Sigmoid colon (tissue), 6 donors: ENCODE measurements at regions not wholly inside any gene's neighbourhood (a gene's known extent, or its start where the extent isn't known, plus 50 kb on each side); places are given as distances from the start of the nearest gene placed in this dataset.
"Not testable (repeated sequence)": the region's sequence is repeated elsewhere in the genome, so short reads cannot be mapped to it uniquely, and the experiment has no call there.

Experiments used
- DNase-seq: peaks from one replicate; pipeline ENCODE4 v3.0.0-alpha.2; 2019
- H3K27ac ChIP-seq, 4 donors: fragments of 200-600 bp; sonication (generic); one replicate each; pipeline ENCODE4 v1.5.1; 2016 to 2019; ENCODE audit warnings: mild to moderate bottlenecking in 1 of 4
- H3K27me3 ChIP-seq, 3 donors: fragments of 200-600 bp; sonication (generic); one replicate each; pipeline ENCODE4 v1.5.1; 2019; ENCODE audit warnings: mild to moderate bottlenecking in 1 of 3
- H3K36me3 ChIP-seq, 4 donors: fragments of 200-600 bp; sonication (generic); one replicate each; pipeline ENCODE4 v1.5.1; 2016 to 2019
- H3K4me1 ChIP-seq, 4 donors: fragments of 200-600 bp; sonication (generic); one replicate each; pipeline ENCODE4 v1.5.1; 2017 to 2019
- H3K4me3 ChIP-seq, 4 donors: fragments of 200-600 bp; sonication (generic); one replicate each; pipeline ENCODE4 v1.5.1; 2017 to 2019; ENCODE audit warnings: mild to moderate bottlenecking in 2 of 4, moderate library complexity in 1 of 4
- H3K9me3 ChIP-seq, 4 donors: fragments of 200-600 bp in 3 of 4; sonication (generic) in 3 of 4; one replicate each; pipeline versions ENCODE4 v1.5.1 to v1.6.1; 2013 to 2019
- EP300 ChIP-seq, 4 donors: sonication (generic); formaldehyde crosslinking; IDR thresholded peaks; one replicate each; pipeline ENCODE4 v1.6.1; 2017; ENCODE audit warnings: antibody characterized with exemption in 4 of 4
- POLR2A ChIP-seq, 2 donors: fragments of 450-650 bp; IDR thresholded peaks; one replicate each; pipeline ENCODE4 v1.6.1; 2016; ENCODE audit warnings: antibody characterized with exemption in 2 of 2, mild to moderate bottlenecking in 2 of 2, moderate library complexity in 2 of 2
- POLR2AphosphoS5 ChIP-seq, 4 donors: sonication (generic); formaldehyde crosslinking; IDR thresholded peaks; one replicate each; pipeline ENCODE4 v1.6.1; 2017; ENCODE audit warnings: antibody characterized with exemption in 4 of 4
- WGBS, 2 donors: extraction: QIAGEN DNeasy Blood & Tissue Kit; methylation state at CpG; one replicate each; pipeline ENCODE4 v1.1.7; 2013; 5-methylcytosine and 5-hydroxymethylcytosine counted together
- intact Hi-C: fragments of 100-400 bp; cut with DNase I; formaldehyde crosslinking; loops from one replicate; pipeline ENCODE4 v1.15.1; 2023
- TF ChIP-seq, protein P1 (sequence below), 4 experiments: fragments of 450-650 bp in 3 of 4; fragments of 200-600 bp in 1 of 4; IDR thresholded peaks; one replicate each; pipeline ENCODE4 v1.5.1; 2016 to 2019; ENCODE audit warnings: antibody characterized with exemption in 4 of 4, mild to moderate bottlenecking in 3 of 4, moderate library complexity in 2 of 4
- donor health status: healthy with polysubstance abuse.
- donor health status: healthy.

DNA sequence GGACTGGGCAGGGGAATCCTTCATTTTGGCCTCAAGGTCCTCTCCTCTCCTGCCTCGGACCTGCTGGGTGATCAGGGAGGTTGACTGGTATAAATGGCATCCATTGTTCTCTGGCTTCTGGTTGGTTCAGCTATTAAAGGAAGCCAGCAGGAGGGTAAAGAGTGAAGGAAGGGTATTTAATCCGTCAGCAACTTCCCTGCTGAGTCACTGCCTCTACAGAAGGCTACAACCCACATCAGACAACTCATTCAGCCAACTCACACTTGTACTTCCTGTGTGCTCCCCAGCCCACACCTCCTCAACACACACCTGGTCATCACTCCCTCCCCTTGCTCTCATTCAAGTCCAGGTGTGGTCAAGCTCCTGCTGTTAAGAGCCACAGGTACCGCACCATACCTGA is 68.3 kb upstream of the MRPS9 start:
- intact Hi-C loops: no loop called here
- TF ChIP-seq POLR2AphosphoS5 (IDR thresholded peaks at IDR 0.05): no peak
- no peak for TF ChIP-seq EP300 (IDR thresholded peaks at IDR 0.05)
- no peak for TF ChIP-seq POLR2A (IDR thresholded peaks at IDR 0.05)
- TF ChIP-seq, protein P1, sequence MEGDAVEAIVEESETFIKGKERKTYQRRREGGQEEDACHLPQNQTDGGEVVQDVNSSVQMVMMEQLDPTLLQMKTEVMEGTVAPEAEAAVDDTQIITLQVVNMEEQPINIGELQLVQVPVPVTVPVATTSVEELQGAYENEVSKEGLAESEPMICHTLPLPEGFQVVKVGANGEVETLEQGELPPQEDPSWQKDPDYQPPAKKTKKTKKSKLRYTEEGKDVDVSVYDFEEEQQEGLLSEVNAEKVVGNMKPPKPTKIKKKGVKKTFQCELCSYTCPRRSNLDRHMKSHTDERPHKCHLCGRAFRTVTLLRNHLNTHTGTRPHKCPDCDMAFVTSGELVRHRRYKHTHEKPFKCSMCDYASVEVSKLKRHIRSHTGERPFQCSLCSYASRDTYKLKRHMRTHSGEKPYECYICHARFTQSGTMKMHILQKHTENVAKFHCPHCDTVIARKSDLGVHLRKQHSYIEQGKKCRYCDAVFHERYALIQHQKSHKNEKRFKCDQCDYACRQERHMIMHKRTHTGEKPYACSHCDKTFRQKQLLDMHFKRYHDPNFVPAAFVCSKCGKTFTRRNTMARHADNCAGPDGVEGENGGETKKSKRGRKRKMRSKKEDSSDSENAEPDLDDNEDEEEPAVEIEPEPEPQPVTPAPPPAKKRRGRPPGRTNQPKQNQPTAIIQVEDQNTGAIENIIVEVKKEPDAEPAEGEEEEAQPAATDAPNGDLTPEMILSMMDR (IDR thresholded peaks at IDR 0.05): no peak
- H3K36me3 ChIP-seq: no peaks in the 10 kb centered on the region
- H3K9me3 ChIP-seq: peaks cover 0 to 3% (median 1%) of the 10 kb centered on the region in 4 donors
- 42 to 61% methylated on average over 3 of the region's 3 CpGs for WGBS, 2 donors
- no peaks in the 10 kb centered on the region for H3K4me1 ChIP-seq
- H3K4me3 ChIP-seq: no peak overlapping the region
- H3K27ac ChIP-seq: no peak overlapping the region
- H3K27me3 ChIP-seq: no peaks in the 10 kb centered on the region
- DNase-seq: no peak

DNA sequence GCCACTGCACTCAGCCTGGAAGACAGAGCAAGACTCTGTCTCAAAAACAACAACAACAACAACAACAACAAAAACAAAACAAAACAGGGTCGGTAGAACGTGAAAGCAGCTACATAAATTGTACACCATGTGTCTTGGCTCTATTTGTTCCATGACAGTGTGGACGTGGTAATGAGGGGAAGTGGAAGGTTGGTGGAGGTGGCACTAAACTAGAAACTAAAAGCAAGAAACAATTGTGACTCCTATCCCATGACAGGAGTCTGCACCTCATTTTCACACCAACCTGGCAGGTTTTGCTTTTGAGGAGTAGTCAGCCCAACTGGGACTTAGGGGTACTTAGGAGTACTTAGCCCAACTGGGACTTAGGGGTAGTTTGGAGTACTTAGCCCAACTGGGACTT is 62.5 kb upstream of the MRPS9 start:
- TF ChIP-seq EP300 (IDR thresholded peaks at IDR 0.05): no peak
- TF ChIP-seq POLR2A (IDR thresholded peaks at IDR 0.05): no peak
- TF ChIP-seq POLR2AphosphoS5 (IDR thresholded peaks at IDR 0.05): no peak
- TF ChIP-seq, protein P1 (IDR thresholded peaks at IDR 0.05): no peak
- intact Hi-C loops: no loop called here
- Histone ChIP-seq H3K9me3 (no peaks in the 10 kb centered on the region), H3K27me3 (no peaks in the 10 kb centered on the region), H3K27ac (no peak overlapping the region), H3K36me3 (no peaks in the 10 kb centered on the region), H3K4me1 (no peaks in the 10 kb centered on the region), H3K4me3 (no peak overlapping the region)
- DNase-seq: no peak
- WGBS, 2 donors: 69 to 76% methylated on average over 3 of the region's 3 CpGs

GRCh38 chr2:104975851-104976250 is 62.0 kb upstream of the MRPS9 start:
- Histone ChIP-seq H3K4me1 (no peaks in the 10 kb centered on the region), H3K9me3 (no peaks in the 10 kb centered on the region), H3K27ac (no peak overlapping the region), H3K27me3 (no peaks in the 10 kb centered on the region), H3K4me3 (no peak overlapping the region), H3K36me3 (no peaks in the 10 kb centered on the region)
- TF ChIP-seq EP300 (IDR thresholded peaks at IDR 0.05) (no peak), POLR2AphosphoS5 (IDR thresholded peaks at IDR 0.05) (no peak), POLR2A (IDR thresholded peaks at IDR 0.05) (no peak)
- TF ChIP-seq, protein P1 (IDR thresholded peaks at IDR 0.05): no peak
- intact Hi-C loops: no loop called here
- no peak for DNase-seq
- WGBS, 2 donors: 63 to 77% methylated on average over 3 of the region's 3 CpGs

- Histone ChIP-seq H3K27ac (no peak overlapping the region), H3K27me3 (no peaks in the 10 kb centered on the region), H3K36me3 (no peaks in the 10 kb centered on the region), H3K9me3 (no peaks in the 10 kb centered on the region), H3K4me3 (no peak overlapping the region), H3K4me1 (no peaks in the 10 kb centered on the region)
- intact Hi-C loops: no loop called here
- 46 to 54% methylated on average over 4 of the region's 4 CpGs for WGBS, 2 donors
- DNase-seq: no peak
- no peak for TF ChIP-seq POLR2A (IDR thresholded peaks at IDR 0.05)
- TF ChIP-seq, protein P1 (IDR thresholded peaks at IDR 0.05): no peak
- TF ChIP-seq EP300 (IDR thresholded peaks at IDR 0.05): no peak
- no peak for TF ChIP-seq POLR2AphosphoS5 (IDR thresholded peaks at IDR 0.05)
Observed at GRCh38 chr2:104976603-104977120, 61.2 kb upstream of the MRPS9 start.

DNA sequence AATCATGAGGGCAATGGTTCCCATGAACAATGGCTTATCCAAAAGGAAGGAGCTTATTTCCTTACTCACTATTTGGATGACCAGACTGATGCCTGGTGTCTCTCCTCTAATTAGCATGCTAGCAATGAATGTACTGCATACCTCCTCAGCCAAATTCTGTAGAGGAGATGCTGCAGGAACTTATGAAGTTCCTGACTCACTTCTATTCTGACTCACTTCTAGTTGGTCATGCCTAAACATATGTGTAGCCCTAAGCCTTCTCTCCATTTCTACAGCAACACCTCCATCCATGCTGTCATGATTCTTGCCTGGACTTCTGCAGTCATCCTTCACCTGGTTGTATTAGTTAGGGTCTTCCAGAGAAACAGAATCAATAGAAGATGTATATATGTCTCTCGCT is 59.9 kb upstream of the MRPS9 start:
- H3K27me3 ChIP-seq: no peaks in the 10 kb centered on the region
- H3K27ac ChIP-seq: no peak overlapping the region
- H3K36me3 ChIP-seq: no peaks in the 10 kb centered on the region
- DNase-seq: no peak
- no peak for TF ChIP-seq POLR2AphosphoS5 (IDR thresholded peaks at IDR 0.05)
- no peak for TF ChIP-seq POLR2A (IDR thresholded peaks at IDR 0.05)
- TF ChIP-seq, protein P1 (IDR thresholded peaks at IDR 0.05): no peak
- TF ChIP-seq EP300 (IDR thresholded peaks at IDR 0.05): no peak
- H3K4me1 ChIP-seq: no peaks in the 10 kb centered on the region
- intact Hi-C loops: no loop called here
- WGBS, 2 donors: 91 to 100% methylated on average over 1 of the region's 1 CpG
- no peaks in the 10 kb centered on the region for H3K9me3 ChIP-seq
- no peak overlapping the region for H3K4me3 ChIP-seq

DNA sequence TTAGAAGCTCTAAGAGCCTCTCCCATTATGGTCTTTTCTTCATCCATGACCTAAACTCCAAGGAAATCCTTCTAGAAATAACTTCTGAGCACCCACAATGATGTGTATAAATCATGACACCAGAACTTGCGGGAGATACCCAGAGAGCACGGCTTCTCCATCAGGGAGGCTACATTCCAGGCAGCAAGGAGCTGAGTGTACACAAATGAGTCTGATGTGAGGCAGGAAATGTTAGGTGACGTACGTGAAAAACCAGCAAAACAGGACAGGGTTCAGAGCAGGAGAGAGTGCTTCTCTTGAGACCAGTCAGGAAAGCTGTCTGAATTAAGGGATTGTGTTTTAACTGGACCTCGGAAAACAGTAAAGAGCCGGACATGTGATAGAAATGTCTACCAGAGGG is 58.1 kb upstream of the MRPS9 start:
- WGBS, 2 donors: 47 to 70% methylated on average over 6 of the region's 6 CpGs
- H3K4me1 ChIP-seq, DNase-seq, H3K9me3 ChIP-seq, H3K4me3 ChIP-seq, H3K27me3 ChIP-seq, intact Hi-C loops, H3K36me3 ChIP-seq, H3K27ac ChIP-seq: not testable (repeated sequence)
